ENCODE measurements at regions not wholly inside any gene's neighbourhood (a gene's known extent, or its start where the extent isn't known, plus 50 kb on each side); places are given as distances from the start of the nearest gene placed in this dataset.

DNA sequence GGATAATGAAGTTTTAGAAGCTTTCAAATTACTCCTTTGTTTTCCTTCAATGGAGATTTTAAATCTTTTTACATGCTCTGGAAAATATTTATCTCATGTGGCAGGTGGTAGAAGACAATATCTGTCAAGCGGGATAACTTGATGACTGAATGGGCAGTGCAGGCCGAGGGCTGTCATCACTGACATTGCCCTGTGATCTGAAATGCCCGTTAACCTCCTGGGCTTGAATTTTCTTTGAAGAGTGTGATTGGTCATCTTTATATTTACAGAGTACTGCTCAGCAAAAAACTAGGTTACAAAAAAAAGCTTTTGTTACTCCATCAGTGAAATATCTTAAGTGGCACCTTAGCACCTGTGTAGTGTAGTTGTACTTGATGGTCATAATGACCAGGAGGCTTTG, 147.5 kb downstream of the GATB start:
- H3K4me1 Mint-ChIP-seq (ENCODE audit: unreplicated experiment), result no peaks in the 10 kb centered on the region
- H3K36me3 Mint-ChIP-seq (ENCODE audit: unreplicated experiment), result no peaks in the 10 kb centered on the region
- H3K4me3 Mint-ChIP-seq (ENCODE audit: unreplicated experiment), result no peak overlapping the region
- no peaks in the 10 kb centered on the region for H3K9me3 Mint-ChIP-seq (ENCODE audit: unreplicated experiment)
- no peak overlapping the region for H3K27ac Mint-ChIP-seq (ENCODE audit: unreplicated experiment)
- peaks cover 13% of the 10 kb centered on the region for H3K27me3 Mint-ChIP-seq (ENCODE audit: unreplicated experiment)
- TF ChIP-seq, protein P1, sequence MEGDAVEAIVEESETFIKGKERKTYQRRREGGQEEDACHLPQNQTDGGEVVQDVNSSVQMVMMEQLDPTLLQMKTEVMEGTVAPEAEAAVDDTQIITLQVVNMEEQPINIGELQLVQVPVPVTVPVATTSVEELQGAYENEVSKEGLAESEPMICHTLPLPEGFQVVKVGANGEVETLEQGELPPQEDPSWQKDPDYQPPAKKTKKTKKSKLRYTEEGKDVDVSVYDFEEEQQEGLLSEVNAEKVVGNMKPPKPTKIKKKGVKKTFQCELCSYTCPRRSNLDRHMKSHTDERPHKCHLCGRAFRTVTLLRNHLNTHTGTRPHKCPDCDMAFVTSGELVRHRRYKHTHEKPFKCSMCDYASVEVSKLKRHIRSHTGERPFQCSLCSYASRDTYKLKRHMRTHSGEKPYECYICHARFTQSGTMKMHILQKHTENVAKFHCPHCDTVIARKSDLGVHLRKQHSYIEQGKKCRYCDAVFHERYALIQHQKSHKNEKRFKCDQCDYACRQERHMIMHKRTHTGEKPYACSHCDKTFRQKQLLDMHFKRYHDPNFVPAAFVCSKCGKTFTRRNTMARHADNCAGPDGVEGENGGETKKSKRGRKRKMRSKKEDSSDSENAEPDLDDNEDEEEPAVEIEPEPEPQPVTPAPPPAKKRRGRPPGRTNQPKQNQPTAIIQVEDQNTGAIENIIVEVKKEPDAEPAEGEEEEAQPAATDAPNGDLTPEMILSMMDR (IDR thresholded peaks at IDR 0.05), result no peak
- no peak for DNase-seq (ENCODE audit: extremely low spot score, unreplicated experiment)

DNA sequence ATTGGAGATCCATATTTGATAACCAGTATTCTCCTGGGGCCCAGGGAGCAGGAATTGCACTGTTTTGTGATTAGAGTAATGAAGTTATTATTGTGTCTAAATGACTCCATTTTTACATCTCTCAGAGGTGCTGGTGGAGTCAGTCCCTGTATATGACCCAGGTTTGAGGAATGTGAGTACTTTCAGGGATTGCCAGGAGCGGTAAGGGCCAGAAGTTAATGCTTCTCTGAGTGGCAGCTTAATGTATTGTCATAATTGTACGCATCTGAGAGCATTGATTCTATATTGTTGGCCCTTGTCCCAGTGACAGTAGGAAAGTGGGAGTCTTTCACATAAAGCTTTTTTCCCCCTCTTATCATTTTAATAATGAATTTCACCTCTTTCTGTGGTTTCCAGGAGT, 146.2 kb downstream of the GATB start:
- no peak overlapping the region for H3K4me3 Mint-ChIP-seq (ENCODE audit: unreplicated experiment)
- DNase-seq (ENCODE audit: extremely low spot score, unreplicated experiment), result no peak
- peaks cover 19% of the 10 kb centered on the region for H3K27me3 Mint-ChIP-seq (ENCODE audit: unreplicated experiment)
- H3K9me3 Mint-ChIP-seq (ENCODE audit: unreplicated experiment), result no peaks in the 10 kb centered on the region
- no peaks in the 10 kb centered on the region for H3K36me3 Mint-ChIP-seq (ENCODE audit: unreplicated experiment)
- TF ChIP-seq, protein P1 (IDR thresholded peaks at IDR 0.05), result no peak
- H3K4me1 Mint-ChIP-seq (ENCODE audit: unreplicated experiment), result no peaks in the 10 kb centered on the region
- H3K27ac Mint-ChIP-seq (ENCODE audit: unreplicated experiment), result no peak overlapping the region

DNA sequence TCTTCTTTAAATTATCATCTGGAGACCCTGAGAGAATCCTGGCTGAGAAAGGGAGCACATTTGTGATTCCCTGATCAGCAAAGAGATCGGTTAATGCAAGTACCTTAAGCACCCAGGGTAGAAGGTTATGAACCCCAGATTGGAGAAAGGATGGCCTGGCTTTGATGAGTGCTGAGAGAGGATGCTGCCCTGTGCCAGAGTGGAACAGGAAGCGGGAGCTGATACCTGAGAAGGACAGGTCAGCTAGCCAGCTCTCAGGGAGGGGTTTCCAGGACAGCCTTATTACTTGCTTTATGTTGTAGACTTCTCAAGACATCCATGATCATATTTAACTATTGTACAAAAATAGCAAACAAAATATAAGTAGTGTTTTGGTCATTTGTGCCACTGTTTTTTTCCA, 141.9 kb downstream of the GATB start:
- DNase-seq (ENCODE audit: extremely low spot score, unreplicated experiment), result no peak
- TF ChIP-seq, protein P1 (IDR thresholded peaks at IDR 0.05), result no peak
- Mint-ChIP-seq H3K4me3 (ENCODE audit: unreplicated experiment) (no peak overlapping the region), H3K27ac (ENCODE audit: unreplicated experiment) (no peak overlapping the region), H3K4me1 (ENCODE audit: unreplicated experiment) (no peaks in the 10 kb centered on the region), H3K27me3 (ENCODE audit: unreplicated experiment) (peaks cover 37% of the 10 kb centered on the region), H3K9me3 (ENCODE audit: unreplicated experiment) (no peaks in the 10 kb centered on the region), H3K36me3 (ENCODE audit: unreplicated experiment) (no peaks in the 10 kb centered on the region)

DNA sequence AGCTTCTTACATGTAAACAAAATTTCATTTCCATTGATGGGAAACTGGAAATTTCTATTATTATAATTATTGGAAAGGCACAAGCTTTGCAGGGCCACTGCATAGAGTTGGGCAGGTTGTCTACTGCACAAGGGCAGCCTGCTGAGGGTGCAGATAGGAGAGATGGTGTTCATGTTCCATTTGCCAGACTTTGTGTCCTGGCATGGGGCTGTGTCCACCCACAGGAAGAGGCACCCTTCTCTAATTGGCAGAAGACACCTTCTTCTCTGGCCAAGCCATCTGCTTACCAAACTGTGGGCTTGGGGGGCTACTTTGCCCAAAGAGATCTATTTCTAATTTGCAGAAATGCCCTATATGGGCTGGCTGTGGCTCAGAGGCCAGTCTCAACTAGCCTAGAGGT, 140.7 kb downstream of the GATB start:
- no peak overlapping the region for H3K4me3 Mint-ChIP-seq (ENCODE audit: unreplicated experiment)
- no peak for DNase-seq (ENCODE audit: extremely low spot score, unreplicated experiment)
- peaks cover 40% of the 10 kb centered on the region for H3K27me3 Mint-ChIP-seq (ENCODE audit: unreplicated experiment)
- H3K27ac Mint-ChIP-seq (ENCODE audit: unreplicated experiment), result no peak overlapping the region
- H3K4me1 Mint-ChIP-seq (ENCODE audit: unreplicated experiment), result peaks cover 2% of the 10 kb centered on the region
- H3K36me3 Mint-ChIP-seq (ENCODE audit: unreplicated experiment), result no peaks in the 10 kb centered on the region
- TF ChIP-seq, protein P1 (IDR thresholded peaks at IDR 0.05), result no peak
- no peaks in the 10 kb centered on the region for H3K9me3 Mint-ChIP-seq (ENCODE audit: unreplicated experiment)
